Naive thymus-derived CD8-positive, alpha-beta T cell (primary cell): ENCODE measurements at regions not wholly inside any gene's neighbourhood (a gene's known extent, or its start where the extent isn't known, plus 50 kb on each side); places are given as distances from the start of the nearest gene placed in this dataset.

Source experiments
- ATAC-seq, 2 donors: fragments of 150-1000 bp; cut with Tn5 transposase in 1 of 2; sonication (Bioruptor Pico), chemical (Tn5 transposase) in 1 of 2; 1 replicate in 1 of 2; 2 replicates in 1 of 2; pipeline ENCODE4 v1.10.0; 2021; ENCODE audit warnings: mild to moderate bottlenecking in 2 of 2, moderate library complexity in 2 of 2
- POLR2A ChIA-PET: fragments of 350-600 bp; sonication (Branson Sonifier 250); formaldehyde crosslinking; loops from one replicate; lab custom pipeline; 2021; ENCODE audit warnings: antibody characterized with exemption; lab: Charles Lee
- DNase-seq, 10 donors: peaks; one replicate each; pipeline versions ENCODE4 v3.0.0 to v3.0.0-alpha.2; 2020 to 2022
- H3K27ac Mint-ChIP-seq, 10 donors: one replicate each; pipeline ENCODE4 v1.8.0; 2020 to 2022; ENCODE audit warnings: mild to moderate bottlenecking in 10 of 10, mixed read lengths in 10 of 10, moderate library complexity in 4 of 10, inconsistent platforms in 1 of 10
- H3K27me3 Mint-ChIP-seq, 5 donors: one replicate each; pipeline ENCODE4 v1.8.0; 2021 to 2022; ENCODE audit warnings: mixed read lengths in 5 of 5
- H3K36me3 Mint-ChIP-seq, 3 donors: one replicate each; pipeline ENCODE4 v1.8.0; 2020 to 2022; ENCODE audit warnings: mixed read lengths in 3 of 3, mild to moderate bottlenecking in 2 of 3, inconsistent platforms in 1 of 3
- H3K4me1 Mint-ChIP-seq, 4 donors: one replicate each; pipeline ENCODE4 v1.8.0; 2021 to 2022; ENCODE audit warnings: mixed read lengths in 4 of 4
- H3K4me3 Mint-ChIP-seq, 10 donors: one replicate each; pipeline ENCODE4 v1.8.0; 2020 to 2022; ENCODE audit warnings: mild to moderate bottlenecking in 10 of 10, mixed read lengths in 10 of 10, moderate library complexity in 6 of 10, inconsistent platforms in 1 of 10
- H3K9me3 Mint-ChIP-seq, 9 donors: one replicate each; pipeline ENCODE4 v1.8.0; 2020 to 2022; ENCODE audit warnings: mixed read lengths in 9 of 9, mild to moderate bottlenecking in 3 of 9, inconsistent platforms in 1 of 9, moderate library complexity in 1 of 9

DNA sequence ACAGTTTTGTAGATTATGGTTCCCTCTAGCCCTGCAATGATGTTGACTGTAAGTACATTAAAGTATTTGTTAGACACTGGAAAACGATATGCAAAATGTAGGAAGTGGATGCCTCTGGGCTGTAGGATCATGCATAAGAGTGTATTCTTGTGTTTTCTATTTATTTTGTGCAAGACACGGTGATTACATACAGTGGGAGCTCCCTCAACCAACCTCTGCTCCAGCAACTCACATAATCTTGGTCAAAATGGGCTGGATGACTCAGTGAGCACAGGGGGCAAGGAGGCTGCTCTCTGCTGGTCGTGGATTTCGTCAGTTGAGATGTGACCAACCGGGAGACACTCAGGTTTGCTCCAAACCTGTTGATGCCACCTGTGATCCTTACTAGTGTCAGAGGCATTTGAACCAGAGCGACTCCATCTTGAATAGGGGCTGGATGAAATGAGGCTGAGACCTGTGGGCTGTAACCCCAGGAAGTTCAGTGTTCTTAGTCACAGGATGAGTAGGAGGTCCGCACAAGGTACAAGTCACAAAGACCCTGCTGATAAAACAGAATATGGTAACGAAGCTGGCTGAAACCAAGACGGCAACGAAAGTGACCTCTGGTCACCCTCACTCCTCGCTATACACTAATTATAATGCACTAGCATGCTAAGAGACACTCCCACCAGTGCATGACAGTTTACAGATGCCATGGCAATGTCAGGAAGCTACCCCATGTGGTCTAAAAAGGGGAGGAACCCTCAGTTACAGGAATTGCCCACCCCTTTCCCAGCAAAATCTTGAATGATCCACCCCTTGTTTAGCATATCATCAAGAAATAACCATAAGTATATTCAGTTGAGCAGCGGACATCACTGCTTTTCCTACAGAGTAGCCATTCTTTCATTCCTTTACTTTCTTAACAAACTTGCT is 56.4 kb upstream of the FAM20C start:
- no peaks in the 10 kb centered on the region for H3K36me3 Mint-ChIP-seq
- H3K4me1 Mint-ChIP-seq, result no peaks in the 10 kb centered on the region
- POLR2A ChIA-PET, result no interaction called here
- H3K27me3 Mint-ChIP-seq, result peaks cover 0 to 17% (median 5%) of the 10 kb centered on the region in 5 donors
- no peaks in the 10 kb centered on the region for H3K9me3 Mint-ChIP-seq
- no peak overlapping the region for H3K27ac Mint-ChIP-seq
- ATAC-seq (no peak), DNase-seq (no peak)
- no peak overlapping the region for H3K4me3 Mint-ChIP-seq

DNA sequence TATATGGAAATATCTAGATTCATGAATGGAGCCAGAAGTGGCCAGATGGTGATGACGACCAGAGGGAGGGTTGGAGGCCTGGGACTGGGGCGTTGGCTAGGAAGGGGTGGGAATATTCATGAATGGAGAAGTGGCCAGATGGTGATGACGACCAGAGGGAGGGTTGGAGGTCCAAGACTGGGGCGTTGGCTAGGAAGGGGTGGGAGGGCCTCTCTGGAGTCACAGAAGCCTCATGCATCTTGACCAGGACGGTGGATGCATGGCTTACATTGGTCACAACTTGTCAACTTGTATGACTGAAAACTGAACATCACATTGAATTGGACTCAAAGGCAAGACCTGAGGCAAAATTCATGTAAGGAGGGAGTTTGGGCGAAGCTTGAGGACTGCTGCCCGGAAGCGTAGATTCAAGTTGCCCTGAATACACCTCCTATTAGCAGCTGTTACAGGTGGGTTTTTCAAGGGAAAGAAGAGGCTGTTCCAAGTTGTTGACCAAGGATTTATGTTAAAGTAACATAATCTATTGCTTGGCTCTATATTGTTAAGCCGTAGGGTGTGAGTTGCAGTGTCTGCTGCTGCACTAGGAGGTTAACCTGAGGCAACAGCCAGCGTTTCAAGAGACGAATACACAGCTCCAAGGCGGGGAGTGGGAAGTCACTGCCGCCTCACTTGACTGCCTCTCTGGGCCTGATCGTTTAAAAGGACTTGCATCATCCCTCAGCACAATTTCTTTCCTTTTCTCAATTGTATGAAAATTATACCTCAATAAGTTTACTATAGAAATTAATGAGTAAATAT is 55.1 kb upstream of the FAM20C start:
- Mint-ChIP-seq H3K36me3 (no peaks in the 10 kb centered on the region), H3K4me3 (no peak overlapping the region), H3K27ac (no peak overlapping the region), H3K4me1 (no peaks in the 10 kb centered on the region), H3K9me3 (no peaks in the 10 kb centered on the region), H3K27me3 (peaks cover 0 to 15% (median 5%) of the 10 kb centered on the region in 5 donors)
- POLR2A ChIA-PET, result no interaction called here
- DNase-seq, result no peak
- ATAC-seq, result no peak

DNA sequence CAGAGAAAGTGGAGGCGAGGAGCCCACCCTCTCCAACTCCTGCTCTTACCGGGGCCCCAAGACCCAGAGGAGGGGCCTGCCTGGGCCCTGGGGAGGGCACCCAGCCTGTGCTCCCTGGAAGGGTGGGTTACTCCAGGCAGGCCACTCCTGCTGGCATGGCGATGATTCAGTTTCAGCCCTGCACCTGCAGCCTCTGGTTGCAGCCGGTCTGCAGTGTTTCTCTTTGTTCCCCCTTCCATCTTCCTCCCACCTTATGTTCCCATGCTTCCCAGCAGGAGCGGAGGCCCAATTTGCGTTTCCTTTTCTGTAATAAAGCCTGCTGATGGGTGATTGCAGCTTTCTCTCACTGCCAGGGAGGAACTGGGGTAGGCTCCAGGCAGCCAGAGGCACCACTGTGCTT is 53.2 kb upstream of the FAM20C start:
- peaks cover 0 to 5% (median 0%) of the 10 kb centered on the region in 4 donors for H3K4me1 Mint-ChIP-seq

DNA sequence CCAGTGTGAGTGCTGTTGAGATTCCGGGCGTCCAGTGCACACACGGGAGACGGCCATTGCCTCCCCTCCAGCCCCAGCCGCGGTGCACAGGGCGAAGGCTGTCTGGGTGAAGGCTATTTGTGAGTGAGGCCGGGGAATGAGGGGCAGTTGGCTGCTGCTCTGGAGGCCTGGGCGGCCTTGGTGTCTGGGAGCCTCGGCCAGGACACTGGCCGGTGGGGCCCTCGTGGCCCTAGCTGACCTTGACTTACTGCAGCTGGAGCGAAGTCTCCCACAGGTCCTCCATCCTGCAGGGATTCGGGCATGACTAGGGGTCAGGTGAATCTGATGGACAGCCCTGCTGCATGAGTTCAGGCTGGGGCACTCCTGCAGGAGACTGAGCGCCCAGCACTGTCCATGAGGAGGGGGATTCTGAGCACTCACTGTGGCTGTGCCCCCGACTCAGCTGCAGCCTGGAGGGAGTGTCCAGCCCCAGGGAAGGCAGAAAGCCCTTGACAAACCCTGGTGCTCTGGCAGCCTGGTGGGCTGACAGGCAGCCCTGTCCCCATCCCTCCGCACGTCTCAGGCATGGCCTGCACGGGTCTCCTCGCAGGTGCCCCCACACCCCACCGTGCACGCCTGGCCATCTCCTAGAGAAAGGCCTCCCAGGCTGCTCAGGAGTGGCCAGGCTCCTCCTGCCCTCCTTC is 52.7 kb upstream of the FAM20C start:
- POLR2A ChIA-PET, result no interaction called here
- Mint-ChIP-seq H3K27me3 (peaks cover 0 to 7% (median 2%) of the 10 kb centered on the region in 5 donors), H3K9me3 (no peaks in the 10 kb centered on the region), H3K36me3 (no peaks in the 10 kb centered on the region), H3K27ac (no peak overlapping the region), H3K4me3 (no peak overlapping the region), H3K4me1 (peaks cover 0 to 9% (median 0%) of the 10 kb centered on the region in 4 donors)
- ATAC-seq (no peak), DNase-seq (no peak)

More for the DNA sequence above, 53.2 kb upstream of the FAM20C start:
- peaks cover 0 to 8% (median 2%) of the 10 kb centered on the region in 5 donors for H3K27me3 Mint-ChIP-seq
- ATAC-seq, result no peak
- H3K36me3 Mint-ChIP-seq, result no peaks in the 10 kb centered on the region
- no peaks in the 10 kb centered on the region for H3K9me3 Mint-ChIP-seq
- H3K4me3 Mint-ChIP-seq, result no peak overlapping the region
- H3K27ac Mint-ChIP-seq, result no peak overlapping the region
- POLR2A ChIA-PET, result no interaction called here
- peak in 1 of 10 donors; percentile 31 for DNase-seq

DNA sequence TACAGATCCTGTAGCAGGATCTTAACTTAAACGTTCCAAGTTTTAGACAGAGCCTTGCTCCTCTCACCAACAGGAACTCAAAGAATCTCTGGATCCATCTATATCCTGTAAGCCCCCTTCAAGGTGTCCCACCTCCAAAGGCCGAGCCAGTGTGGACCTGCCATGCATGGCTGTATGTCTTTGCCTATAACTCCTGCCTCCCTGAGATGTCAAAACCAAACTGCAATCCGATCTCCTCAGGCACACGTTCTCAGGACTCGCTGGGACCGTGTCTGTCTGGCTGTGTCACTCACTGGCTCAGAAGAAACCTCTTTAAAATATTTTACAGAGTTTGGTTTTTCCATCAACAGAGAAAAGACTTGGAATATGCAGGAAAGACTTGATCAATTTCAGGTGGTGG is 51.4 kb upstream of the FAM20C start:
- peak in 1 of 10 donors; percentile 57 for DNase-seq
- Mint-ChIP-seq H3K4me1 (peaks cover 0 to 10% (median 0%) of the 10 kb centered on the region in 4 donors), H3K36me3 (no peaks in the 10 kb centered on the region), H3K27me3 (peaks cover 0 to 7% (median 0%) of the 10 kb centered on the region in 5 donors), H3K27ac (no peak overlapping the region), H3K9me3 (no peaks in the 10 kb centered on the region), H3K4me3 (no peak overlapping the region)
- no peak for ATAC-seq
- POLR2A ChIA-PET, result no interaction called here

DNA sequence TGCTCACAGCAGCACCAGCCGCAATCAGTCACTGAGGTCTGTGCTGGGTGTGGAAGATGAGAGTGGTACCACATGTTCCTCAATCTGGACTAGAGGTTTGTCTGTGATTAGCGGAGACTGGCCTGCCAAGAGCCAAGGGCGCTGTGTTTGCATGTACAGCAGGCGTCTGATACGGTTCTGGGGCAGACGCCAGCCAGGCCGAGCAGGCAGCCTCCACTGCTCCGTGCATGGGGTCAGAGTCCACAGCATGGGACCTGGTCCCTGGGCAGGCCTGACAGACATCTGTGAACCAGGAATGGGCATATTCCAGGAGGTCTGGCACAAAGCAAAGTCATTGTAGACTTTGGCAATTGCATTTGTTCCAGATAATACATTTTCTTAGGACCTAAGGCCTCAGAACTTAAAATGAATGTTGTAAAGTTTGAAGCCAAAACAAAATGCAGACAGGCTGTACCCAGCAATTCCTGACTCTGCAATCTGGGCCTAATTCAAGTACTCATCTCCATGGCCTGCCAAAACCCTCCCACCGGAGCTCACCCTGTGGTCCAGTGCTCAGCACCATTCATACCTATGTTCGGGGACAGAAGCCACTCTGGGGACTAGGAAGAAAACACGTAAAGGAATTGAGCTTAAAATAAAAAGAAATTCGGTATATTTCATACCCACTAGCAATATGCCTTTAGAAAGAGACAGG is 50.0 kb upstream of the FAM20C start:
- Mint-ChIP-seq H3K36me3 (peaks cover 0 to 7% (median 4%) of the 10 kb centered on the region in 3 donors), H3K4me1 (peaks cover 0 to 10% (median 0%) of the 10 kb centered on the region in 4 donors), H3K27me3 (peaks cover 0 to 2% (median 0%) of the 10 kb centered on the region in 5 donors), H3K27ac (no peak overlapping the region), H3K9me3 (no peaks in the 10 kb centered on the region), H3K4me3 (no peak overlapping the region)
- POLR2A ChIA-PET, result no interaction called here
- no peak for ATAC-seq
- peak in 1 of 10 donors; percentile 26 for DNase-seq
